BLaER1 treated with 17β-estradiol and CSF1 and Interleukin-3, amounts not matched to agents 10 nM and 100 nM (cell line): ENCODE measurements at regions not wholly inside any gene's neighbourhood (a gene's known extent, or its start where the extent isn't known, plus 50 kb on each side); places are given as distances from the start of the nearest gene placed in this dataset.

Source experiments
- H3K27ac ChIP-seq, 11 experiments: shearing (Covaris generic); formaldehyde crosslinking; 2 replicates each; pipeline ENCODE4 v1.8.1; 2022
- H3K27me3 ChIP-seq, 11 experiments: shearing (Covaris generic); formaldehyde crosslinking; 2 replicates each; pipeline ENCODE4 v1.8.1; 2022
- H3K36me3 ChIP-seq, 11 experiments: shearing (Covaris generic); formaldehyde crosslinking; 2 replicates each; pipeline ENCODE4 v1.8.1; 2022
- H3K4me1 ChIP-seq, 10 experiments: shearing (Covaris generic); formaldehyde crosslinking; 2 replicates each; pipeline ENCODE4 v1.8.1; 2022
- H3K4me2 ChIP-seq, 11 experiments: shearing (Covaris generic); formaldehyde crosslinking; 2 replicates each; pipeline ENCODE4 v1.8.1; 2022
- H3K4me3 ChIP-seq, 10 experiments: shearing (Covaris generic); formaldehyde crosslinking; 2 replicates each; pipeline ENCODE4 v1.8.1; 2022
- H3K9ac ChIP-seq, 11 experiments: shearing (Covaris generic); formaldehyde crosslinking; 2 replicates each; pipeline ENCODE4 v1.8.1; 2022
- H3K9me3 ChIP-seq, 11 experiments: shearing (Covaris generic); formaldehyde crosslinking; replicated peaks in 1 of 11; 2 replicates each; pipeline ENCODE4 v1.8.1; 2022
- H4K20me1 ChIP-seq, 11 experiments: shearing (Covaris generic); formaldehyde crosslinking; 2 replicates each; pipeline ENCODE4 v1.8.1; 2022
- Cebpa-rat ChIP-seq, 11 experiments: shearing (Covaris generic); IDR thresholded peaks; 2 replicates each; pipeline ENCODE4 v1.8.1; 2022

DNA sequence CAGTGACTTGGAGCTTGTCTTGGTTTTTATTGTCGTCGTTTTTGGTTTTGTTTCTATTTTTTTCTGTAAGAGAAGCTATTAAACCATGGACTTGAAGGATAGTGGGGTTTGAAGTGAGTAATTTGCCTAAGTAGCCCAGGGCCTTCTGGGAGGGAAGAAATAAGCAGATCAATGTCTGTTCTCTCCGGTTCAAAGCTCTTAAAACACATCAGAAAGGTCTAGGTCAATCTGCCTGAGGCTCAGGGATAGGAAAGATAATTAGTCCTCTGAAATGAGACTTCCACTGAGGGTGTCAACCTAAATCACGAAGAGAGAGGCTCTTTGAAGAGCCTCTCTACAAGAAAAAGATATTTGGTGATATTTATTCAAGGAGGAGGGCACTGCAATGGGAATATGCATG lies 178.0 kb downstream of the MATN1 start:
- H3K36me3 ChIP-seq = no peaks in the 10 kb centered on the region
- no peak overlapping the region for H3K4me2 ChIP-seq
- H4K20me1 ChIP-seq = no peaks in the 10 kb centered on the region; a peak in 1 of 22 replicates
- peaks cover 5 to 16% (median 13%) of the 10 kb centered on the region in 11 experiments; a peak in 21 of 22 replicates for H3K9me3 ChIP-seq
- peaks cover 8 to 20% (median 14%) of the 10 kb centered on the region in 10 experiments; a peak in 17 of 20 replicates for H3K4me1 ChIP-seq
- no peak overlapping the region for H3K27ac ChIP-seq
- no peak for TF ChIP-seq Cebpa-rat (IDR thresholded peaks at IDR 0.05)
- no peaks in the 10 kb centered on the region for H3K27me3 ChIP-seq
- no peak overlapping the region for H3K4me3 ChIP-seq
- H3K9ac ChIP-seq = no peak overlapping the region

DNA sequence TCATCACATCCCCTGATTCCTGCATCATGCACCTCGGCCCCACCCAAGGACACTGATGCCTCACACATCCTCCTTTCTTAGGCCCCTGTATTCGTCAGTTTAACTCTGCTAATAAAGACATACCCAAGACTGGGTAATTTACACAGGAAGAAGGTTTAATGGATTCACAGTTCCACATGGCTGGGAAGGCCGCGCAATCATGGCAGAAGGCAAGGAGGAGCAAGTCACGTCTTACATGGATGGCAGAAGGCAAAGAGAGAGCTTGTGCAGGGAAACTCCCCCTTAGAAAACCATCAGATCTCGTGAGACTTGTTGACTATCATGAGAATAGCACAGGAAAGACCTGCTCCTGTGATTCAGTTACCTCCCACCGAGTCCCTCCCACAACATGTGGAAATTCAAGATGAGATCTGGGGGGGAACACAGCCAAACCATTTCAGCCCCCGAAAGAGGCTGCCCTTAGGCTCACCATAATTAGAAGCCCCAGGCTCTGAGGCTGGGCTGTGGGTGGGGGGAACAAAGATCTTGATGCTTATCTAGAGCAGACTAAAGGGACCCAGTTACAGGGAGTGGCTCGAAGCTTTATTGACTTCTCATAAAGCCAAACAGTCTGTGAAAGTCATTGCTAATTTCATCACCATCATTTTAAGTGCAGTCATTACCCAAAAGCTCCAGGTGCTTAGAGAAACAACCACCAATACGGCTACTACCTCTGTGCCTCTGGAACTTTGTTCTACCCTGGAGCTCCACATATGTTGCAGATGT lies 181.5 kb downstream of the MATN1 start:
- peak overlapping the region; percentile 13 to 77 (median 59); a peak in 19 of 22 replicates for H3K4me2 ChIP-seq
- H4K20me1 ChIP-seq = no peaks in the 10 kb centered on the region; a peak in 1 of 22 replicates
- peaks cover 8 to 20% (median 14%) of the 10 kb centered on the region in 10 experiments; a peak in 17 of 20 replicates for H3K4me1 ChIP-seq

DNA sequence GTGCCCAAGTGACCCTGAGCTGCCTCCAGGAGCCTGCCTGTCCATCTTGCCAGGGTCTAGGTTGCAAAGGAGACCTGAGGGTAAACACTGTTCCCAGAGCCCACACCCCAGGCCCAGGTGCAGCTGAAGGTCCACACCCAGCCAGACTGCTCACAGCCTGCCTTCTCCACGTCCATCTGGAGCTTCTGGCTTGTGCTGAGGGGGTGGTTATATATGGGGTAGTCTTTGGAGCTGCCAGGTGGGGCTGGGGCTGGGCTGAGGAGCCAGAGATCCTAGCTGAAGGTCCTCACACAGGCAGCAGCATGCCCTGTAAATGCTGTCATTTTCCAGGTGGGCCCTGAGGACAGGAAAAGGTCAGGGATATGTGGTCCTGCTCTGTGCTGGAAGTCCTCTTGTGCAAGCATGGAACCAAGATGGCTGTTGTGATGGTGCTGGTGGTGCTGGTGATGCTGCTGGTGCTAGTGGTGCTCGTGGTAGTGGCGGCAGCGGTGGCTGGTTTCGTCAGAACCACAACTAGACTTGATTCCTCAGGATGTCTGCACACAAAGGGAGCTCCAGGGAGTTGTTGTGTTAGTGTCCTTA lies 182.7 kb downstream of the MATN1 start:
- no peak for TF ChIP-seq Cebpa-rat (IDR thresholded peaks at IDR 0.05)
- H3K27ac ChIP-seq = no peak overlapping the region
- no peaks in the 10 kb centered on the region for H3K36me3 ChIP-seq
- no peak overlapping the region for H3K9ac ChIP-seq
- H4K20me1 ChIP-seq = no peaks in the 10 kb centered on the region; a peak in 1 of 22 replicates
- peaks cover 8 to 20% (median 14%) of the 10 kb centered on the region in 10 experiments; a peak in 17 of 20 replicates for H3K4me1 ChIP-seq
- H3K9me3 ChIP-seq = peaks cover 0 to 12% (median 9%) of the 10 kb centered on the region in 11 experiments; a peak in 17 of 22 replicates
- H3K4me3 ChIP-seq = no peak overlapping the region
- no peaks in the 10 kb centered on the region for H3K27me3 ChIP-seq
- H3K4me2 ChIP-seq = no peak overlapping the region

More for the DNA sequence above, 181.5 kb downstream of the MATN1 start:
- no peaks in the 10 kb centered on the region for H3K27me3 ChIP-seq
- H3K4me3 ChIP-seq = no peak overlapping the region
- H3K36me3 ChIP-seq = no peaks in the 10 kb centered on the region
- peaks cover 0 to 12% (median 9%) of the 10 kb centered on the region in 11 experiments; a peak in 17 of 22 replicates for H3K9me3 ChIP-seq
- no peak overlapping the region for H3K9ac ChIP-seq
- TF ChIP-seq Cebpa-rat (IDR thresholded peaks at IDR 0.05) = no peak
- H3K27ac ChIP-seq = no peak overlapping the region

DNA sequence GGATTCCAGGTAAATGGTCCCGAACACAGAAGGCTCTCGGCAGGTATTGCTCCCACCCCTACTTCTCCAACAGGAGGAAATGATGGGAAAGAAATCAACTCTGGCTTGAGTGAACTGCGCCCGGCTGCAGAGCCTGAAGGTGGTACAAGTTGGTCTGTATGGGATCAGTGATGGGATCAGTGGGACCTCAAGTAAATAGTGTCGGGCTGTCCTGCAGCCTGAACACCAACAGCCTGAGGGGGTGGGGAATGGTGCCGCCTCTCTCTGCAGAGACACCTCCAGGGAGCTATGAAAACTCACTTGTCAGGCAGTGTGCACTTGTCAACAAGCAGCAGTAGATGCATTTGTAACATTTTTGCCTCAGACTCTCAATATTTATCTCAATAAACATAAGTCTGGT lies 183.5 kb downstream of the MATN1 start:
- H3K36me3 ChIP-seq = no peaks in the 10 kb centered on the region
- H3K27ac ChIP-seq = no peak overlapping the region
- H3K9ac ChIP-seq = no peak overlapping the region
- no peaks in the 10 kb centered on the region; a peak in 1 of 22 replicates for H4K20me1 ChIP-seq
- TF ChIP-seq Cebpa-rat (IDR thresholded peaks at IDR 0.05) = no peak
- H3K4me1 ChIP-seq = peaks cover 8 to 20% (median 14%) of the 10 kb centered on the region in 10 experiments; a peak in 17 of 20 replicates
- H3K9me3 ChIP-seq = peaks cover 0 to 12% (median 9%) of the 10 kb centered on the region in 11 experiments; a peak in 17 of 22 replicates
- H3K27me3 ChIP-seq = no peaks in the 10 kb centered on the region
- H3K4me3 ChIP-seq = no peak overlapping the region
- H3K4me2 ChIP-seq = no peak overlapping the region

DNA sequence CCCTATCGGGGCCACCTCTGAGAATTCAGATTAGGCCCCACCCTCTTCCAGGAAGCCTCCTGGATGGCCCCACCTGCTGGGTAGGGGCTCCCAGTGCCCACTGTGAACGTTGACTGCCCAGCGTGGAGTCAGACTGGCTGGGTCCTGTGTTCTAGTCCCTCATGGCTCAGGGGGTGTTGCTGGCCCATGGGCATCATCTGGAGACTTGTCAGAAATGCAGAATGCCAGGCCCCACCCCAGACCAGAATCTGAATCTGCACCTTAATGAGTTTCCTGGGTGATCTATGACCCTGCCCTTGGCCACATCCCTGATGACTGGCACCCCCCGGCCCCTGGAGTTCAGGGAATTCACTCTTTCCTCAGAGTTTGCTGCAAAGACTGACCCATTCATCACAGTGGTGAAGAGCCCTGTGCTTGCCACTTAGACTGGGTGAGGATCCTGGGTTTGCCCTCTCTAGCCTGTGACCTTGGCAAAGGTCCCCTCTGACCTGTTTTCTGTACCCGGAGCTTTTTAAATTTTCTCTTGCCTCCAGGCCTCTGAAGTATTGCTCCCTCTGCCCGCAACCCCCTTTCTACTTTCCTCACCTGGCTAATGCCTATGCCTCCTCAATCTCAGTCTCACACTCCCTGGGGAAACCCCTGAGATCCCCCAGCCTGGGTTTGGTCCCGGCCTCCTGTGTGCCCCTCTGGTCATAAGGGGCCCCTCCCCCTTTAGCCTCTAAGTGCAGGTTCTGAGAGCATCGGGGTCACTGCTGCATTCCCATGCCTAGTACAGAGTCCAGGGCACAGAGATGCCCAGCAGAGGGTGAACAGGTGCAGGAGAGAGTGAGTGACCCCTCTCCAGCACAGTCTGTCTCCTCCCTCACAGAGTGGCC lies 184.2 kb downstream of the MATN1 start:
- Histone ChIP-seq H3K36me3 (no peaks in the 10 kb centered on the region), H3K9me3 (peaks cover 0 to 12% (median 9%) of the 10 kb centered on the region in 11 experiments; a peak in 17 of 22 replicates), H3K4me1 (peaks cover 8 to 20% (median 14%) of the 10 kb centered on the region in 10 experiments; a peak in 17 of 20 replicates), H3K27me3 (no peaks in the 10 kb centered on the region), H4K20me1 (no peaks in the 10 kb centered on the region; a peak in 1 of 22 replicates), H3K4me2 (no peak overlapping the region), H3K4me3 (no peak overlapping the region), H3K9ac (no peak overlapping the region), H3K27ac (no peak overlapping the region)
- TF ChIP-seq Cebpa-rat (IDR thresholded peaks at IDR 0.05) = no peak

DNA sequence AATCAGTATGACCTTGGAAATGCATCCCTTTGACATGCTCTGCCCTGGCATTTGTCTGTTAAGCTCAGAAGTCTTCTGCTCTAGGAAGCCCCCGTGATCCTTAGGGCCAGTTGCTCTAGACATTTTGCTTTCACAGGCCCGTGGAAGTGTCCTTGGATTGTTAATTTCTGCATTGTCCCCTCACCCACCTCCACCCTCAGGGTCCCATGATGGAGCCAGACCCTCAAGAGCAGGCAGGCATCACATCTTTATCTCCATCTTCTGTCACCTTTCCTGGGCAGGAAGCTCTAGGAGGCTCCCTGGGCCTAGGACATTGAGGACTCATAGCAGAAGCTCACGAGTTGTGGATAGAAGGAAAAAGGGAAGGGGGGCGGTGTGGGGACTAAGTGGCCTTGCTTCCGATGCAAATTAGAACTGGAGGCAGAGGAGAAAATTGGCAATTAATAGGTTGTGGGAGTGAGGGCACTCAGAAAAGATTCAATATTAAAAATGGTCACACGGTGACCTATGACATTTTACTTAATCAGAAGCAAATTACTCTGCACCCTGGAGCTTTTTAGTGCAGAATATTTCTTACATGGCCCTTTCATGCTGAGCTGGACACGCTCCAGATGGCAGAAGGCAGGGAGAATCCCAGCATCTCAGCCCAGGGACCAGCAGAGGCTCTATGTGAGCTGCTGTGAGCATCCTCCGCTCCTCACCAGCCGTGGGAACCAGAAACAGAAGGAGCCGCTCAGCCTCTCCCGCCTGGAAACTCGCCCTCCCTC lies 185.0 kb downstream of the MATN1 start:
- Histone ChIP-seq H3K27ac (no peak overlapping the region), H3K4me3 (no peak overlapping the region), H3K27me3 (no peaks in the 10 kb centered on the region), H4K20me1 (no peaks in the 10 kb centered on the region; a peak in 1 of 22 replicates), H3K36me3 (no peaks in the 10 kb centered on the region), H3K9me3 (peaks cover 0 to 12% (median 9%) of the 10 kb centered on the region in 11 experiments; a peak in 17 of 22 replicates), H3K4me2 (no peak overlapping the region), H3K4me1 (peaks cover 8 to 20% (median 14%) of the 10 kb centered on the region in 10 experiments; a peak in 17 of 20 replicates), H3K9ac (no peak overlapping the region)
- no peak for TF ChIP-seq Cebpa-rat (IDR thresholded peaks at IDR 0.05)

DNA sequence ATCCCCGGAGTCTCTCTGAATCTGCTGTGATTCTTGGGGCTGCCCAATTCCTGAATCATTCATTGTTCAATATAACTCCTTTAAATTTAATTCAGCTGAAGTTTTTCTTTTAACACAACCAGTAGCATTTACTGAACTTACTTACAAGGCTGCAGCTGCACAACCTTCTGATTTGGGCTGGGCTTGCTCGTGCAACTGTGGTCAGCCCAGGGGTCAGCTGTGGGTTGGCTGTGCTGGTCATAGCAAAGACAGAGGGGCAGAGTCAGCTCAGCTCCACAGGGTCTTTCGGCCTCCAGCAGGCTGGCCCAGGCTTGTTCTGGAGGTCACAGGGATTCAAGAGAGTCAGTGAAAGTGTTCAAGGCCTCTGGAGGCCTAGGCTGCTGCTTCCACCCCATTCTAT lies 186.1 kb downstream of the MATN1 start:
- Histone ChIP-seq H3K27ac (no peak overlapping the region), H3K36me3 (no peaks in the 10 kb centered on the region), H3K27me3 (no peaks in the 10 kb centered on the region), H3K4me2 (no peak overlapping the region), H4K20me1 (no peaks in the 10 kb centered on the region; a peak in 1 of 22 replicates), H3K9ac (no peak overlapping the region), H3K9me3 (peaks cover 5 to 20% (median 15%) of the 10 kb centered on the region in 11 experiments; a peak in 21 of 22 replicates), H3K4me3 (no peak overlapping the region), H3K4me1 (peaks cover 1 to 9% (median 5%) of the 10 kb centered on the region in 10 experiments; a peak in 17 of 20 replicates)
- TF ChIP-seq Cebpa-rat (IDR thresholded peaks at IDR 0.05) = no peak

DNA sequence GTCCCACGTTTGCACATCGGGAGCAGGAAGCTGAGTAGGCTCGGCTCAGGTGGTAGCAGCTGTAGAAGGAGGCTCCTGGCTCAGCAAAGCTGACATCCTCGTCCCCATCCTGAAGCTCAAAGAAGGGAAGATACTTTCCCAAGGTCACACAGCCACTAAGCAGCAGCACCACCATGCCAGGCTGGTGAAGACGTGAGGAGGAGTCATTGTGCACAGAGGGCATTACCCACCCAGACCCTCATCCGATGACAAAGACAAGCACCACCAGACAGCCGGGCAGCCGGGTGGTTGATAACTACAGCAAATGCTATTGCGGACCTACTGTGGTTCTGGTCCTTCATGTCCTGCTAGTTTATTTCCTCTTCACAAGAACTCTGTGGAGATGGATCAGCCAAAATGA lies 186.9 kb downstream of the MATN1 start:
- Histone ChIP-seq H4K20me1 (no peaks in the 10 kb centered on the region; a peak in 1 of 22 replicates), H3K9me3 (peaks cover 2 to 15% (median 11%) of the 10 kb centered on the region in 11 experiments; a peak in 21 of 22 replicates), H3K4me3 (no peak overlapping the region), H3K27me3 (no peaks in the 10 kb centered on the region), H3K9ac (no peak overlapping the region), H3K4me1 (peaks cover 0 to 2% (median 0%) of the 10 kb centered on the region in 10 experiments; a peak in 3 of 20 replicates), H3K4me2 (no peak overlapping the region), H3K36me3 (no peaks in the 10 kb centered on the region), H3K27ac (no peak overlapping the region)
- no peak for TF ChIP-seq Cebpa-rat (IDR thresholded peaks at IDR 0.05)
